Psoas muscle (tissue), 7 donors: ENCODE measurements at regions not wholly inside any gene's neighbourhood (a gene's known extent, or its start where the extent isn't known, plus 50 kb on each side); places are given as distances from the start of the nearest gene placed in this dataset.

Experiments
- ATAC-seq, 4 donors: fragments of 200-7000 bp; cut with Tn5 transposase; one replicate each; pipeline ENCODE4 v1.9.1; 2020; ENCODE audit warnings: moderate library complexity in 3 of 4, mild to moderate bottlenecking in 2 of 4
- DNase-seq, 2 donors: peaks; one replicate each; pipeline ENCODE4 v3.0.0-alpha.2; 2020
- H3K27ac ChIP-seq: fragments of 200-600 bp; one replicate; pipeline ENCODE4 v1.8.0; 2022
- H3K27me3 ChIP-seq, 3 donors: fragments of 200-600 bp in 1 of 3; one replicate each; pipeline versions ENCODE4 v1.6.1 to v1.8.0; 2013 to 2022; ENCODE audit warnings: low read length in 2 of 3, mild to moderate bottlenecking in 2 of 3, moderate library complexity in 1 of 3; ENCODE audit not compliant: insufficient read depth in 3 of 3
- H3K36me3 ChIP-seq, 2 donors: fragments of 200-600 bp in 1 of 2; one replicate each; pipeline versions ENCODE4 v1.6.1 to v1.8.0; 2013 to 2022; ENCODE audit warnings: low read depth in 1 of 2, mild to moderate bottlenecking in 1 of 2, moderate library complexity in 1 of 2; ENCODE audit not compliant: insufficient read depth in 1 of 2
- H3K4me1 ChIP-seq: fragments of 200-600 bp; one replicate; pipeline ENCODE4 v1.8.0; 2022
- H3K4me3 ChIP-seq: fragments of 200-600 bp; one replicate; pipeline ENCODE4 v1.8.0; 2022; ENCODE audit warnings: mild to moderate bottlenecking
- H3K9me3 ChIP-seq: fragments of 200-600 bp; one replicate; pipeline ENCODE4 v1.8.0; 2022
- CTCF ChIP-seq: fragments of 200-600 bp; IDR thresholded peaks from one replicate; pipeline ENCODE4 v1.8.0; 2022; ENCODE audit warnings: antibody characterized with exemption
- WGBS, 3 donors: extraction: QIAGEN DNeasy Blood & Tissue Kit; methylation state at CpG; one replicate each; pipeline versions ENCODE4 v1.1.6 to v1.1.7; 2013; 5-methylcytosine and 5-hydroxymethylcytosine counted together
- intact Hi-C, 2 donors: fragments of 100-400 bp; cut with DNase I; formaldehyde crosslinking; loops; one replicate each; pipeline versions ENCODE4 v1.11.0 to v1.14.2; 2022
- donor health status: healthy with polysubstance abuse.
- donor health status: DM: no; HTN: no; CAD: no; lungs with moderate emphysema.
- donor health status: Bipolar disorder and iron deficiency.
- donor health status: healthy.
- donor health status: DM: yes; HTN: yes; CAD: no.
- donor health status: DM: no; HTN: no; CAD: no.
- donor health status: DM: yes; HTN: yes; CAD: no.

DNA sequence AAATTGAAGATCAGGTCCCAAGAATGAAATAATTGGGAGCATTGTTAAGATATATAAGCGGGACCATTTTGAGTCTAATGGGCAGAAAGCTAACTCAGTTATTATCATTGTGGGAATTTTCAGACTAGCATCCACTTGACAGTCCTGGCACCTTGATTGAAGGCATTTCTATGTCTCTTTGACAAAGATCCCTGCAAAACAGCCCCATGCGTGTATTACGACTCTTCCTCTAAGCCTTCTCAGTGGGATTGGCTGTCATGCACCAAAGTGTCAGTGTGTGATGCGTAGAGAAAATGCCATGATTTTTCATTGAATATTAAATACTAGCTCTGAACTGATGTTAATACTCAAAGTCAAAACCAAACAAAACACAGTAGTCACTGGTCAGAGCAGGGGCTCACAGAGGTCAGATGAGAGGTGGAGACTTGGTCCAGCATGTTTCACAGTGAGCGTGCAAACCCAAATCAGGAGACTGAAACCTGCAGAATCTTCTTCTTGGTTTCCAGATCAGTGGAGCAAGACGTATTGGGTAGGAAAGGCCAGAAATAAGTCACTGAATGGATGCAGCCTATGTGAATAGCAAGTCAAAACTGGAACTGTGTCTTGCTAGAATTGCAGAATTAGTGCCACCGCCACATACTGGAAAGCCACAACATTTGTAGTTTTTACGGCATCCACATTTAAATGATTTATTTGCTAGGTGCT is 303.6 kb upstream of the AKR1E2 start:
- Histone ChIP-seq H3K4me3 (no peak overlapping the region), H3K36me3 (no peaks in the 10 kb centered on the region), H3K27me3 (no peaks in the 10 kb centered on the region), H3K4me1 (no peaks in the 10 kb centered on the region), H3K9me3 (no peaks in the 10 kb centered on the region), H3K27ac (no peak overlapping the region)
- no peak for TF ChIP-seq CTCF
- ATAC-seq (no peak), DNase-seq (no peak)
- 95 to 97% (median 97%) methylated on average over 8 of the region's 8 CpGs for WGBS, 3 donors
- intact Hi-C loops, result no loop called here

DNA sequence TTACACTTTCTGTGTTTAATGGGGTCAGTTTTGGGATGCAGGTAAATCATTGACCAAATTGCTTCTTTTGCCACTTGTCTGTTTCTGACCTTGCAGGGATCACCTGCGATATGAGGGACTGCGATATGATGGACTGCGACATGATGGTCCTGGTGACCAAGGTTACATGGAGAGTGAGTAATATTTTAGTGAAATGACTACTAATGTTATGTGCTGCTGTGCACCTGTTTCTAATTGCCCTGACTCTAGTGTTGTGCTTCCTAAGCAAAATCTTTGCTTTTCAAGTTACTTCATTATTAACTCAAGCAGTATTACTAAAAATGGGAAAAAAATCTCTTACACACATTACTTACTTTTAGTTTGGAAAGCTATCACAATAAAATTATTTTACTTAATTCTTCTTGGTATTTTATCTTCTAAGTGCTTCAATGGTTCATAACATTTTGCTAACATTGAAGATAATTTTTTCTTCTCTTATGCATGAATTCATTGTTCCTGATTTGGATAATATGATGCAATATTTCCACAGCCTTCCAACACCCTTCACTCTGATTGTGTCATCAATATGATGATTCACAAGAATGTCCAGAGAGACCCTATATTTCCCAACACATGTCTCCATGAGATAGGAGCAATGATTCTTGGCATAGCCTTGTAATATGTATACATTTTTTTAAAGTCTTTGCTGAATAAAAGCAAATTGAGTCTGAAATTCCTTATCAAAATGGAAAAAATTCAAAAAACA is 306.2 kb upstream of the AKR1E2 start:
- no peaks in the 10 kb centered on the region for H3K4me1 ChIP-seq
- H3K27me3 ChIP-seq, result no peaks in the 10 kb centered on the region
- WGBS, 3 donors, result 92 to 97% (median 96%) methylated on average over 3 of the region's 3 CpGs
- no peak overlapping the region for H3K27ac ChIP-seq
- DNase-seq (no peak), ATAC-seq (peak in 1 of 4 donors; percentile 24)
- H3K9me3 ChIP-seq, result no peaks in the 10 kb centered on the region
- H3K36me3 ChIP-seq, result no peaks in the 10 kb centered on the region
- no peak for TF ChIP-seq CTCF
- no peak overlapping the region for H3K4me3 ChIP-seq
- intact Hi-C loops, result loop anchor here in 1 of 2 donors (10.0 kb wide), 1 partner anchor 135 kb away; no protein-coding TSS in a partner anchor

DNA sequence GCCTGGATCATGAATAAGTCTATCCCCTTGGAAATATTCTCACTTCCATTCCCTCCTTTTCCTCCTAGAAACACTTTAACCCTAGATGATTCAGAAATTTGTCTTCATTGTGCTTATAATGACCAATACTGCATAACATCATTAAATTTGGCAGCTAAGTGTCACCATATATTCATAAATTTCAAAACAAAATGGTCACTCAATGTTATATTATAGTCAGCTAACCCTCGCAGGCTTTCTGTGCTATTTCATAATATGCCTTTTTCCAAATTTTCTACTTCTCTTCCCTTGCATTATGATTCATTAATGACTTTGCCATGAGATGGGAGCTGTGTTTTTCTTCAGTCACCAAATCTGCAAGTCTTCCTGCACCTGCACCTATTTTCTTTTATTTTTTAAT is 308.3 kb upstream of the AKR1E2 start:
- H3K27ac ChIP-seq, result no peak overlapping the region
- 93 to 94% (median 94%) methylated on average over 1 of the region's 1 CpG for WGBS, 3 donors
- no peak overlapping the region for H3K4me3 ChIP-seq
- TF ChIP-seq CTCF, result no peak
- intact Hi-C loops, result loop anchor here in 1 of 2 donors (10.0 kb wide), 1 partner anchor 137 kb away; no protein-coding TSS in a partner anchor
- H3K27me3 ChIP-seq, result no peaks in the 10 kb centered on the region
- no peak for ATAC-seq
- no peaks in the 10 kb centered on the region for H3K36me3 ChIP-seq
- no peak for DNase-seq
- no peaks in the 10 kb centered on the region for H3K9me3 ChIP-seq
- H3K4me1 ChIP-seq, result no peaks in the 10 kb centered on the region

DNA sequence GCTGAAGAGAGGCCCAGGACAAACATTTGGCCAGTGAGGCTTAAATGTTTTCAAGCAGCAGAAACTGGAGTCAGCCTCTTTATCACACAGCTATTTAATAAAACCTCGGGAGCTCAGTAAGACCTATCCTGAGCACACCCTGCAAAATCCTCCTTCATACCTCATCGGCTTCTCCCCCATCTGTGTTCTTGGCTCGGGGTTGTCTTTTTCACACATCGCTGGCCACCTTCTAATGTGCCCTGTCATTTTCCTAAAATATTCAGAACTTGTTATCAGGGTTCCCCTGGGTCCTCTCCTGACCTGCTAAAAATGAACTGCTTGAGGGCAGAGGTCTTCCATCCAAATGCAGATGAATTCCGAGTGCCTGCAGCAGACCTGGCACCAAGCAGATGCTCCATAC is 310.3 kb upstream of the AKR1E2 start:
- no peaks in the 10 kb centered on the region for H3K9me3 ChIP-seq
- intact Hi-C loops, result loop anchor here in 1 of 2 donors (10.0 kb wide), 1 partner anchor 139 kb away; no protein-coding TSS in a partner anchor
- WGBS, 3 donors, result 84 to 88% (median 85%) methylated on average over 5 of the region's 5 CpGs
- H3K36me3 ChIP-seq, result no peaks in the 10 kb centered on the region
- TF ChIP-seq CTCF, result no peak
- no peak overlapping the region for H3K27ac ChIP-seq
- H3K4me1 ChIP-seq, result no peaks in the 10 kb centered on the region
- no peaks in the 10 kb centered on the region for H3K27me3 ChIP-seq
- no peak for ATAC-seq
- no peak for DNase-seq
- no peak overlapping the region for H3K4me3 ChIP-seq
